ENCODE measurements at regions not wholly inside any gene's neighbourhood (a gene's known extent, or its start where the extent isn't known, plus 50 kb on each side); places are given as distances from the start of the nearest gene placed in this dataset.

GRCh38 chr12:125454786-125455480 lies 389.7 kb downstream of the AACS start:
- WGBS, result 40% methylated on average over 8 of the region's 8 CpGs
- Histone ChIP-seq H3K36me3 (ENCODE audit: control insufficient read depth in 2 of 2, insufficient read depth in 2 of 2, low read length in 1 of 2) (no peaks in the 10 kb centered on the region), H3K4me1 (ENCODE audit: control insufficient read depth in 2 of 2, insufficient read depth in 2 of 2, low read length in 2 of 2) (no peaks in the 10 kb centered on the region), H3K4me3 (ENCODE audit: low read length in 2 of 2) (no peak overlapping the region), H3K9me3 (ENCODE audit: control insufficient read depth in 2 of 2, insufficient read depth in 1 of 2, low read length in 1 of 2) (no peaks in the 10 kb centered on the region), H3K27ac (ENCODE audit: low read depth in 1 of 2, low read length in 1 of 2) (no peak overlapping the region), H3K27me3 (ENCODE audit: control insufficient read depth in 2 of 2, insufficient read depth in 1 of 2, low read length in 1 of 2) (no peaks in the 10 kb centered on the region)
- no peak for DNase-seq (ENCODE audit: low read depth in 6 of 9, low spot score in 9 of 9)

DNA sequence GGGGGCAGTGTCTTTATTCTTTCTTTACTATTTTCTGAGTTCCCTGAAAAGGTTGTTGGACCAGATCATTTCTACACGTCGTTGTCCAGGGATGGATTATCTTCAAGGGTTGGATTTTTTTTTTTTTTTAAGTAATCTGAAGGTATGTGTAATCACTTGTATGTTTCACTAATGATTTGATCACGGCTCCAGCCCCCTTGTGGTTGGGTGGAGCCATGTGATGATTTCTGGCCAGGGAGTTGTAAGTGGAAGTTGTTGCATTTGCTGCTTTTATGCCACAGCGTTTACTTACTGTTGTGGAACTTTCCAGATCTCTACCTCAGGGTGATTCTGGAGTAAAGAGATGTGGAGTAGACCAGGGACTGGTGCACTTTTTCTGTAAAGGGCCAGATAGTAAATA lies 390.3 kb downstream of the AACS start:
- Histone ChIP-seq H3K4me3 (ENCODE audit: low read length in 2 of 2) (no peak overlapping the region), H3K36me3 (ENCODE audit: control insufficient read depth in 2 of 2, insufficient read depth in 2 of 2, low read length in 1 of 2) (no peaks in the 10 kb centered on the region), H3K27me3 (ENCODE audit: control insufficient read depth in 2 of 2, insufficient read depth in 1 of 2, low read length in 1 of 2) (no peaks in the 10 kb centered on the region), H3K27ac (ENCODE audit: low read depth in 1 of 2, low read length in 1 of 2) (no peak overlapping the region), H3K9me3 (ENCODE audit: control insufficient read depth in 2 of 2, insufficient read depth in 1 of 2, low read length in 1 of 2) (no peaks in the 10 kb centered on the region), H3K4me1 (ENCODE audit: control insufficient read depth in 2 of 2, insufficient read depth in 2 of 2, low read length in 2 of 2) (no peaks in the 10 kb centered on the region)
- 75% methylated on average over 4 of the region's 4 CpGs for WGBS
- no peak for DNase-seq (ENCODE audit: low read depth in 6 of 9, low spot score in 9 of 9)

DNA sequence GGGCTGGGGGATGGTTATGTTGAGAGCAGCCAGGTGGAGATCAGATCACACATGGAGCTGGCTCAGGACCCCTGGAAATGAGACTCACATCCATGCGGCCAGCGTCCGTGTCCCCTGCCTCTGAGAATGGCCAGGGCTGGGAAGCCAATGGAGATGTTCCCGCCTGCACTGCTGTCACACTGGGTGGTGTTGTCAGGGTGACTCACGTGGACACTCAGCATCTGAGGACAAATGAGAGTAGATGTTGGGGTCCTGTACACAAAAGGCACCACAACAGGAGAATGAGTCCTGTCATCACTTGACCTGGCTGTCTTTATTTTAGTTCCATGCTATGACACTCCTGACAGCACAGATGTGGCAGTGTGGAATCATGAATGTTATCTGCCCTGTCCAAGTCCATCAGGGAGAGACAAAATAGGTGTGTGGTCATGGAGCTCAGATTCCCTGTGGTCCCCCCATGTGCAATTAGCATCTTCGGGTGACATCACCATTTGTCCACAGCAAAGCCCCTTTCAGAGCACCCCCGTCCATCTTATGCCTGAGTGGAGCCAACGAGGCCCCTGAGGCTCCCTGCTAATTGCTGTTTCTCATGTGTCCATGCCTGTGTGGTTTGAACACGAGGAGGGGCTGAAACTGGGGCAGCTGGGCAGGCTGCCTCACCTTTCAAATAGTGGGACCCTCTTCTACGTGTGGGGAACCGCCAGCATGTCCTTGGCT lies 393.5 kb downstream of the AACS start:
- no peaks in the 10 kb centered on the region for H3K36me3 ChIP-seq (ENCODE audit: control insufficient read depth in 2 of 2, insufficient read depth in 2 of 2, low read length in 1 of 2)
- 79% methylated on average over 11 of the region's 11 CpGs for WGBS
- no peaks in the 10 kb centered on the region for H3K9me3 ChIP-seq (ENCODE audit: control insufficient read depth in 2 of 2, insufficient read depth in 1 of 2, low read length in 1 of 2)
- no peak overlapping the region for H3K27ac ChIP-seq (ENCODE audit: low read depth in 1 of 2, low read length in 1 of 2)
- no peak for DNase-seq (ENCODE audit: low read depth in 6 of 9, low spot score in 9 of 9)
- H3K4me1 ChIP-seq (ENCODE audit: control insufficient read depth in 2 of 2, insufficient read depth in 2 of 2, low read length in 2 of 2), result no peaks in the 10 kb centered on the region
- H3K27me3 ChIP-seq (ENCODE audit: control insufficient read depth in 2 of 2, insufficient read depth in 1 of 2, low read length in 1 of 2), result no peaks in the 10 kb centered on the region
- no peak overlapping the region for H3K4me3 ChIP-seq (ENCODE audit: low read length in 2 of 2)

DNA sequence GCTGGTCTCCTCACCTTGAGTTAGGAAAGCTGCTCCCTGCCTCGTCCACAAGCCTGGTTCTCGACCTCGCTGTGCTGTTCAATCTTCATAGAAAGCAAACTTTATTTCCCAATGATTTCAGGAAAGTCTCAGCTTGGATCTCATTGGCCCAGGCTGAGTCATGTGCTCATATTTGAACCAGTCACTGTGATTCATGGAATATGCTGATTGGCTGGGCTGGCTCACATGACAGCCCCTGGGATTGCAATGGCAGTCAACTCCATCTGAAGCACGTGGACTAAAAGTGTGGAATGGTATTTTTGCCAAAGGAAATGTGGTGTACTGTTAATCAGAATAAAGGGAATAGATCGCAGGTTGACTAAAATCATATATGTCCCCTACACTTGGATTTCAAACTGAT lies 396.6 kb downstream of the AACS start:
- no peak for DNase-seq (ENCODE audit: low read depth in 6 of 9, low spot score in 9 of 9)

DNA sequence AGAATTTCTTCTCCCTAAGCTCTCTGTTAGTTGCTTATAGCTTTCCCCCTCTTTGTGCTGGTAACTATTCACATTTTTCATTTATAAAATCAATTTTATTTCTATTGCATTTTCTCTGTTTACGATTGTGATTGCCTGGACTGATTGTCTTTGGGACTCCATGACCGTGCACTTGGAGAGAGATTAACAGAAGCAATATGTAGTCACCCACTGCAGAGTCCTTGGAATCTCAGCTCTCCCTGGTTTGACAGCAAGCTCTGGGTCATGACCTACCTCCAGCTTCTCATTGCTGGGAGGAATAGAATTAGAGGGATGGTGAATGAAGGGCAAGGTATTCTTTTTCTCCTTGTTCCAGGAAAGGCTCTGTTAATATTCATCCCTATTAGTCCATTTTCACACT lies 398.2 kb downstream of the AACS start:
- 96% methylated on average over 2 of the region's 2 CpGs for WGBS
- H3K27ac ChIP-seq (ENCODE audit: low read depth in 1 of 2, low read length in 1 of 2), result no peak overlapping the region
- DNase-seq (ENCODE audit: low read depth in 6 of 9, low spot score in 9 of 9), result no peak
- no peaks in the 10 kb centered on the region for H3K9me3 ChIP-seq (ENCODE audit: control insufficient read depth in 2 of 2, insufficient read depth in 1 of 2, low read length in 1 of 2)
- H3K4me3 ChIP-seq (ENCODE audit: low read length in 2 of 2), result no peak overlapping the region
- H3K36me3 ChIP-seq (ENCODE audit: control insufficient read depth in 2 of 2, insufficient read depth in 2 of 2, low read length in 1 of 2), result no peaks in the 10 kb centered on the region
- H3K27me3 ChIP-seq (ENCODE audit: control insufficient read depth in 2 of 2, insufficient read depth in 1 of 2, low read length in 1 of 2), result no peaks in the 10 kb centered on the region
- no peaks in the 10 kb centered on the region for H3K4me1 ChIP-seq (ENCODE audit: control insufficient read depth in 2 of 2, insufficient read depth in 2 of 2, low read length in 2 of 2)

More for the DNA sequence above, 396.6 kb downstream of the AACS start:
- H3K27me3 ChIP-seq (ENCODE audit: control insufficient read depth in 2 of 2, insufficient read depth in 1 of 2, low read length in 1 of 2), result no peaks in the 10 kb centered on the region
- H3K4me1 ChIP-seq (ENCODE audit: control insufficient read depth in 2 of 2, insufficient read depth in 2 of 2, low read length in 2 of 2), result no peaks in the 10 kb centered on the region
- H3K36me3 ChIP-seq (ENCODE audit: control insufficient read depth in 2 of 2, insufficient read depth in 2 of 2, low read length in 1 of 2), result no peaks in the 10 kb centered on the region
- H3K9me3 ChIP-seq (ENCODE audit: control insufficient read depth in 2 of 2, insufficient read depth in 1 of 2, low read length in 1 of 2), result no peaks in the 10 kb centered on the region
- H3K4me3 ChIP-seq (ENCODE audit: low read length in 2 of 2), result no peak overlapping the region
- WGBS, result 91% methylated on average over 5 of the region's 5 CpGs
- no peak overlapping the region for H3K27ac ChIP-seq (ENCODE audit: low read depth in 1 of 2, low read length in 1 of 2)

DNA sequence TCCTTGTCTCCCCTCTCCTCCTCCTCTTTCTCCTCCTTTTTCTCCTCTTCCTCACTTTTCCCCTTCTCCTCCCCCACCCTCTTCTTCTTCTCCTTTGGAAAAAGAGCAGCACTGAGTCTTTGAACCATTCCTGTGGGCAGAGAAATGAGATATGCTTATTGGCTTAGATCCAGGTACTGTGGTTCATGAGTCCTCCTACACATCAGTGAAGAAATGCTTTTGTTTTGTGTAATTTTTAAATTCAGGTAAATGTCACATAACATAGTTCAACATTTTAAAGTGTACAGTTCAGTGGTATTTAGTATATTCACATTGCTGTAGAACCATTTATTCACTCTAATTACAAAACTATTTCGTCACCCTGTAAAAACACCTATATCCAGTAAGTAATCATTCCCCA lies 402.1 kb downstream of the AACS start:
- WGBS, result 95% methylated on average over 1 of the region's 1 CpG
- Histone ChIP-seq H3K4me3 (ENCODE audit: low read length in 2 of 2) (no peak overlapping the region), H3K27me3 (ENCODE audit: control insufficient read depth in 2 of 2, insufficient read depth in 1 of 2, low read length in 1 of 2) (no peaks in the 10 kb centered on the region), H3K9me3 (ENCODE audit: control insufficient read depth in 2 of 2, insufficient read depth in 1 of 2, low read length in 1 of 2) (no peaks in the 10 kb centered on the region), H3K27ac (ENCODE audit: low read depth in 1 of 2, low read length in 1 of 2) (no peak overlapping the region), H3K36me3 (ENCODE audit: control insufficient read depth in 2 of 2, insufficient read depth in 2 of 2, low read length in 1 of 2) (no peaks in the 10 kb centered on the region), H3K4me1 (ENCODE audit: control insufficient read depth in 2 of 2, insufficient read depth in 2 of 2, low read length in 2 of 2) (no peaks in the 10 kb centered on the region)
- no peak for DNase-seq (ENCODE audit: low read depth in 6 of 9, low spot score in 9 of 9)

DNA sequence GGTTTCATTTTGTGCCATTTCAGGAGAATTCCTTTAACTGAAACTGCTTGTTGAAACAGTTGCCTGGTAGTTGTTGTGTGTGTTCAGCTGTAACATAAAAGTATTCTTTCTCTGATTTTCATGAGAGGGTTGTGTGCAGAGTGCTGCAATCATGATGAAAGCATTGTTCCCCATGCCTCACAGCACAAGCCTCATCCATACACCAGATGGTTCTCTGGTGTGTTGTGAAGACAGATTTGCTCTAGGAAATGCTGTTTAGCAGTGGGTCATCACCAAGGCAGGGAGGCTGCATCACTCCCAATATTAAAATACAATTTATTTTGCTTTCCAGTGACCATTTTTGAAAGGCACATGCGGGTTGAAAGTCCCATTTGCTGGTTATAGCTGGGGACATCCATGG lies 404.4 kb downstream of the AACS start:
- no peak for DNase-seq (ENCODE audit: low read depth in 6 of 9, low spot score in 9 of 9)
- H3K4me1 ChIP-seq (ENCODE audit: control insufficient read depth in 2 of 2, insufficient read depth in 2 of 2, low read length in 2 of 2), result no peaks in the 10 kb centered on the region
- no peak overlapping the region for H3K27ac ChIP-seq (ENCODE audit: low read depth in 1 of 2, low read length in 1 of 2)
- H3K9me3 ChIP-seq (ENCODE audit: control insufficient read depth in 2 of 2, insufficient read depth in 1 of 2, low read length in 1 of 2), result no peaks in the 10 kb centered on the region
- no peaks in the 10 kb centered on the region for H3K27me3 ChIP-seq (ENCODE audit: control insufficient read depth in 2 of 2, insufficient read depth in 1 of 2, low read length in 1 of 2)
- no peak overlapping the region for H3K4me3 ChIP-seq (ENCODE audit: low read length in 2 of 2)
- no peaks in the 10 kb centered on the region for H3K36me3 ChIP-seq (ENCODE audit: control insufficient read depth in 2 of 2, insufficient read depth in 2 of 2, low read length in 1 of 2)
- 91% methylated on average over 1 of the region's 1 CpG for WGBS

GRCh38 chr12:125470838-125471783 lies 405.9 kb downstream of the AACS start:
- 84% methylated on average over 15 of the region's 15 CpGs for WGBS
- no peak for DNase-seq (ENCODE audit: low read depth in 6 of 9, low spot score in 9 of 9)
- H3K36me3 ChIP-seq (ENCODE audit: control insufficient read depth in 2 of 2, insufficient read depth in 2 of 2, low read length in 1 of 2), result no peaks in the 10 kb centered on the region

GRCh38 chr12:125473501-125473900 lies 408.3 kb downstream of the AACS start:
- Histone ChIP-seq H3K4me3 (ENCODE audit: low read length in 2 of 2) (no peak overlapping the region), H3K9me3 (ENCODE audit: control insufficient read depth in 2 of 2, insufficient read depth in 1 of 2, low read length in 1 of 2) (no peaks in the 10 kb centered on the region), H3K27me3 (ENCODE audit: control insufficient read depth in 2 of 2, insufficient read depth in 1 of 2, low read length in 1 of 2) (no peaks in the 10 kb centered on the region), H3K4me1 (ENCODE audit: control insufficient read depth in 2 of 2, insufficient read depth in 2 of 2, low read length in 2 of 2) (no peaks in the 10 kb centered on the region), H3K36me3 (ENCODE audit: control insufficient read depth in 2 of 2, insufficient read depth in 2 of 2, low read length in 1 of 2) (no peaks in the 10 kb centered on the region), H3K27ac (ENCODE audit: low read depth in 1 of 2, low read length in 1 of 2) (no peak overlapping the region)
- DNase-seq (ENCODE audit: low read depth in 6 of 9, low spot score in 9 of 9), result no peak

More at GRCh38 chr12:125470838-125471783, 405.9 kb downstream of the AACS start:
- no peak overlapping the region for H3K4me3 ChIP-seq (ENCODE audit: low read length in 2 of 2)
- H3K4me1 ChIP-seq (ENCODE audit: control insufficient read depth in 2 of 2, insufficient read depth in 2 of 2, low read length in 2 of 2), result no peaks in the 10 kb centered on the region
- no peaks in the 10 kb centered on the region for H3K27me3 ChIP-seq (ENCODE audit: control insufficient read depth in 2 of 2, insufficient read depth in 1 of 2, low read length in 1 of 2)
- no peak overlapping the region for H3K27ac ChIP-seq (ENCODE audit: low read depth in 1 of 2, low read length in 1 of 2)
- no peaks in the 10 kb centered on the region for H3K9me3 ChIP-seq (ENCODE audit: control insufficient read depth in 2 of 2, insufficient read depth in 1 of 2, low read length in 1 of 2)
